ENCODE measurements at regions not wholly inside any gene's neighbourhood (a gene's known extent, or its start where the extent isn't known, plus 50 kb on each side); places are given as distances from the start of the nearest gene placed in this dataset.

GRCh38 chr1:168923521-168924136 is 182.9 kb upstream of the ATP1B1 start (continued):
- TF ChIP-seq ADNP (CRISPR knock-in tag; IDR thresholded peaks at IDR 0.05): no peak
- no peak for TF ChIP-seq ZNF350 (CRISPR knock-in tag; IDR thresholded peaks at IDR 0.05; ENCODE audit: borderline replicate concordance, low read depth)
- no peak for TF ChIP-seq SOX13 (IDR thresholded peaks at IDR 0.05)
- TF ChIP-seq SOX13 (CRISPR knock-in tag; conservative IDR thresholded peaks at IDR 0.05 in 1 of 2, IDR thresholded peaks at IDR 0.05 in 1 of 2): peak in 1 of 2 experiments; percentile 24; a peak in 1 of 4 replicates
- no peak for TF ChIP-seq TOE1 (CRISPR knock-in tag; IDR thresholded peaks at IDR 0.05)
- no peak for TF ChIP-seq ZNF432 (CRISPR knock-in tag; IDR thresholded peaks at IDR 0.05; ENCODE audit: borderline replicate concordance)
- no peak for TF ChIP-seq CREB3 (CRISPR knock-in tag; IDR thresholded peaks at IDR 0.05)
- no peak for TF ChIP-seq GABPA (IDR thresholded peaks at IDR 0.05; ENCODE audit: low read depth, low read length)
- TF ChIP-seq GABPA (CRISPR knock-in tag; IDR thresholded peaks at IDR 0.05; ENCODE audit: low read depth): peak; percentile 30; the same call in 1 of the 2 replicates
- TF ChIP-seq ZNF746 (CRISPR knock-in tag; IDR thresholded peaks at IDR 0.05): no peak
- no peak for TF ChIP-seq SMAD9 (CRISPR knock-in tag; IDR thresholded peaks at IDR 0.05)
- TF ChIP-seq, protein P1, sequence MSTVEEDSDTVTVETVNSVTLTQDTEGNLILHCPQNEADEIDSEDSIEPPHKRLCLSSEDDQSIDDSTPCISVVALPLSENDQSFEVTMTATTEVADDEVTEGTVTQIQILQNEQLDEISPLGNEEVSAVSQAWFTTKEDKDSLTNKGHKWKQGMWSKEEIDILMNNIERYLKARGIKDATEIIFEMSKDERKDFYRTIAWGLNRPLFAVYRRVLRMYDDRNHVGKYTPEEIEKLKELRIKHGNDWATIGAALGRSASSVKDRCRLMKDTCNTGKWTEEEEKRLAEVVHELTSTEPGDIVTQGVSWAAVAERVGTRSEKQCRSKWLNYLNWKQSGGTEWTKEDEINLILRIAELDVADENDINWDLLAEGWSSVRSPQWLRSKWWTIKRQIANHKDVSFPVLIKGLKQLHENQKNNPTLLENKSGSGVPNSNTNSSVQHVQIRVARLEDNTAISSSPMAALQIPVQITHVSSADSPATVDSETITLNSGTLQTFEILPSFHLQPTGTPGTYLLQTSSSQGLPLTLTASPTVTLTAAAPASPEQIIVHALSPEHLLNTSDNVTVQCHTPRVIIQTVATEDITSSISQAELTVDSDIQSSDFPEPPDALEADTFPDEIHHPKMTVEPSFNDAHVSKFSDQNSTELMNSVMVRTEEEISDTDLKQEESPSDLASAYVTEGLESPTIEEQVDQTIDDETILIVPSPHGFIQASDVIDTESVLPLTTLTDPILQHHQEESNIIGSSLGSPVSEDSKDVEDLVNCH (CRISPR knock-in tag; IDR thresholded peaks at IDR 0.05): no peak
- TF ChIP-seq MTA3 (CRISPR knock-in tag; IDR thresholded peaks at IDR 0.05): no peak
- no peak for TF ChIP-seq ZFP36L1 (CRISPR knock-in tag; IDR thresholded peaks at IDR 0.05)
- no peak for TF ChIP-seq ATRX (CRISPR knock-in tag; IDR thresholded peaks at IDR 0.05; ENCODE audit: borderline replicate concordance)
- no peak for TF ChIP-seq BCL6 (CRISPR knock-in tag; IDR thresholded peaks at IDR 0.05)
- TF ChIP-seq CCDC6 (CRISPR knock-in tag; IDR thresholded peaks at IDR 0.05): no peak
- TF ChIP-seq POGZ (CRISPR knock-in tag; IDR thresholded peaks at IDR 0.05): no peak
- TF ChIP-seq HMG20A (CRISPR knock-in tag; IDR thresholded peaks at IDR 0.05; ENCODE audit: borderline replicate concordance): peak; percentile 38; the same call in 1 of the 2 replicates
- TF ChIP-seq ZNF503 (CRISPR knock-in tag; IDR thresholded peaks at IDR 0.05): no peak
- TF ChIP-seq SMAD3 (CRISPR knock-in tag; IDR thresholded peaks at IDR 0.05): no peak
- no peak for TF ChIP-seq ATF1 (CRISPR knock-in tag; IDR thresholded peaks at IDR 0.05)
- TF ChIP-seq AHR (CRISPR knock-in tag; IDR thresholded peaks at IDR 0.05): no peak
- no peak for TF ChIP-seq ZNF292 (CRISPR knock-in tag; IDR thresholded peaks at IDR 0.05; ENCODE audit: borderline replicate concordance, low read depth)
- TF ChIP-seq MED1 (CRISPR knock-in tag; IDR thresholded peaks at IDR 0.05): peak; percentile 53; the same call in 1 of the 2 replicates
- TF ChIP-seq MED8 (CRISPR knock-in tag; IDR thresholded peaks at IDR 0.05; ENCODE audit: insufficient replicate concordance): no peak
- TF ChIP-seq, protein P2, sequence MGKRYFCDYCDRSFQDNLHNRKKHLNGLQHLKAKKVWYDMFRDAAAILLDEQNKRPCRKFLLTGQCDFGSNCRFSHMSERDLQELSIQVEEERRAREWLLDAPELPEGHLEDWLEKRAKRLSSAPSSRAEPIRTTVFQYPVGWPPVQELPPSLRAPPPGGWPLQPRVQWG (CRISPR knock-in tag; IDR thresholded peaks at IDR 0.05; ENCODE audit: borderline replicate concordance, low read depth): no peak
- no peak for TF ChIP-seq HMGA1 (CRISPR knock-in tag; conservative IDR thresholded peaks at IDR 0.05)
